ENCODE measurements at regions not wholly inside any gene's neighbourhood (a gene's known extent, or its start where the extent isn't known, plus 50 kb on each side); places are given as distances from the start of the nearest gene placed in this dataset.

DNA sequence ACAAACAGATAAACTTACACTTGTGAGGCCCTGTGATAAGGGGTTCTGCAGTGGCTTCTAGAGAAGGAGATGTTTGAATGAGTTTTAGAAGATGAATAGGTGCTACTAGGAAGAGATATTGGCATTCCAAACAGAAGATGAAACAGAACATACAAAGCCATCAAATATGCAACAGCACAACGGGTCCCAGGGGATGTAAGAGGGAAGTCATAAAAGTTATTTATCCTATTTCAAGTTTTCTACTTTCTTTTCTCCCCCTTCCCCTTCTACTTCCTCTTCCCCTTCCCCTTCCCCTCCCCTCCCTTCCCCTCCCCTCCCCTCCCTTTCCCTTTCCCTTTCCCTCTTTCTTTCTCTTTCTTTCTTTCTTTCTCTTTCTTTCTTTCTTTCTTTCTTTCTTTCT is 94.9 kb upstream of the CADM1 start:
- TF ChIP-seq, protein P1, sequence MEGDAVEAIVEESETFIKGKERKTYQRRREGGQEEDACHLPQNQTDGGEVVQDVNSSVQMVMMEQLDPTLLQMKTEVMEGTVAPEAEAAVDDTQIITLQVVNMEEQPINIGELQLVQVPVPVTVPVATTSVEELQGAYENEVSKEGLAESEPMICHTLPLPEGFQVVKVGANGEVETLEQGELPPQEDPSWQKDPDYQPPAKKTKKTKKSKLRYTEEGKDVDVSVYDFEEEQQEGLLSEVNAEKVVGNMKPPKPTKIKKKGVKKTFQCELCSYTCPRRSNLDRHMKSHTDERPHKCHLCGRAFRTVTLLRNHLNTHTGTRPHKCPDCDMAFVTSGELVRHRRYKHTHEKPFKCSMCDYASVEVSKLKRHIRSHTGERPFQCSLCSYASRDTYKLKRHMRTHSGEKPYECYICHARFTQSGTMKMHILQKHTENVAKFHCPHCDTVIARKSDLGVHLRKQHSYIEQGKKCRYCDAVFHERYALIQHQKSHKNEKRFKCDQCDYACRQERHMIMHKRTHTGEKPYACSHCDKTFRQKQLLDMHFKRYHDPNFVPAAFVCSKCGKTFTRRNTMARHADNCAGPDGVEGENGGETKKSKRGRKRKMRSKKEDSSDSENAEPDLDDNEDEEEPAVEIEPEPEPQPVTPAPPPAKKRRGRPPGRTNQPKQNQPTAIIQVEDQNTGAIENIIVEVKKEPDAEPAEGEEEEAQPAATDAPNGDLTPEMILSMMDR (IDR thresholded peaks at IDR 0.05; ENCODE audit: low read depth, low read length, missing input control), result no peak
- TF ChIP-seq HNF4A (conservative IDR thresholded peaks at IDR 0.05), result no peak
- TF ChIP-seq, protein P2, sequence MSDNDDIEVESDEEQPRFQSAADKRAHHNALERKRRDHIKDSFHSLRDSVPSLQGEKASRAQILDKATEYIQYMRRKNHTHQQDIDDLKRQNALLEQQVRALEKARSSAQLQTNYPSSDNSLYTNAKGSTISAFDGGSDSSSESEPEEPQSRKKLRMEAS (IDR thresholded peaks at IDR 0.05), result no peak
- TF ChIP-seq JUND (IDR thresholded peaks at IDR 0.05), result no peak
- no peak for TF ChIP-seq RAD21 (IDR thresholded peaks at IDR 0.05)
- TF ChIP-seq YY1 (IDR thresholded peaks at IDR 0.05), result no peak
- TF ChIP-seq, protein P3, sequence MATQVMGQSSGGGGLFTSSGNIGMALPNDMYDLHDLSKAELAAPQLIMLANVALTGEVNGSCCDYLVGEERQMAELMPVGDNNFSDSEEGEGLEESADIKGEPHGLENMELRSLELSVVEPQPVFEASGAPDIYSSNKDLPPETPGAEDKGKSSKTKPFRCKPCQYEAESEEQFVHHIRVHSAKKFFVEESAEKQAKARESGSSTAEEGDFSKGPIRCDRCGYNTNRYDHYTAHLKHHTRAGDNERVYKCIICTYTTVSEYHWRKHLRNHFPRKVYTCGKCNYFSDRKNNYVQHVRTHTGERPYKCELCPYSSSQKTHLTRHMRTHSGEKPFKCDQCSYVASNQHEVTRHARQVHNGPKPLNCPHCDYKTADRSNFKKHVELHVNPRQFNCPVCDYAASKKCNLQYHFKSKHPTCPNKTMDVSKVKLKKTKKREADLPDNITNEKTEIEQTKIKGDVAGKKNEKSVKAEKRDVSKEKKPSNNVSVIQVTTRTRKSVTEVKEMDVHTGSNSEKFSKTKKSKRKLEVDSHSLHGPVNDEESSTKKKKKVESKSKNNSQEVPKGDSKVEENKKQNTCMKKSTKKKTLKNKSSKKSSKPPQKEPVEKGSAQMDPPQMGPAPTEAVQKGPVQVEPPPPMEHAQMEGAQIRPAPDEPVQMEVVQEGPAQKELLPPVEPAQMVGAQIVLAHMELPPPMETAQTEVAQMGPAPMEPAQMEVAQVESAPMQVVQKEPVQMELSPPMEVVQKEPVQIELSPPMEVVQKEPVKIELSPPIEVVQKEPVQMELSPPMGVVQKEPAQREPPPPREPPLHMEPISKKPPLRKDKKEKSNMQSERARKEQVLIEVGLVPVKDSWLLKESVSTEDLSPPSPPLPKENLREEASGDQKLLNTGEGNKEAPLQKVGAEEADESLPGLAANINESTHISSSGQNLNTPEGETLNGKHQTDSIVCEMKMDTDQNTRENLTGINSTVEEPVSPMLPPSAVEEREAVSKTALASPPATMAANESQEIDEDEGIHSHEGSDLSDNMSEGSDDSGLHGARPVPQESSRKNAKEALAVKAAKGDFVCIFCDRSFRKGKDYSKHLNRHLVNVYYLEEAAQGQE (IDR thresholded peaks at IDR 0.05), result no peak
- TF ChIP-seq GABPA (IDR thresholded peaks at IDR 0.05 in 1 of 2, conservative IDR thresholded peaks at IDR 0.05 in 1 of 2), result no peak
- TF ChIP-seq, protein P4, sequence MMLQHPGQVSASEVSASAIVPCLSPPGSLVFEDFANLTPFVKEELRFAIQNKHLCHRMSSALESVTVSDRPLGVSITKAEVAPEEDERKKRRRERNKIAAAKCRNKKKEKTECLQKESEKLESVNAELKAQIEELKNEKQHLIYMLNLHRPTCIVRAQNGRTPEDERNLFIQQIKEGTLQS (IDR thresholded peaks at IDR 0.05), result no peak
- TF ChIP-seq SP1 (IDR thresholded peaks at IDR 0.05), result no peak
- no peak for TF ChIP-seq FOXA1 (IDR thresholded peaks at IDR 0.05)
